ENCODE measurements at regions not wholly inside any gene's neighbourhood (a gene's known extent, or its start where the extent isn't known, plus 50 kb on each side); places are given as distances from the start of the nearest gene placed in this dataset.

DNA sequence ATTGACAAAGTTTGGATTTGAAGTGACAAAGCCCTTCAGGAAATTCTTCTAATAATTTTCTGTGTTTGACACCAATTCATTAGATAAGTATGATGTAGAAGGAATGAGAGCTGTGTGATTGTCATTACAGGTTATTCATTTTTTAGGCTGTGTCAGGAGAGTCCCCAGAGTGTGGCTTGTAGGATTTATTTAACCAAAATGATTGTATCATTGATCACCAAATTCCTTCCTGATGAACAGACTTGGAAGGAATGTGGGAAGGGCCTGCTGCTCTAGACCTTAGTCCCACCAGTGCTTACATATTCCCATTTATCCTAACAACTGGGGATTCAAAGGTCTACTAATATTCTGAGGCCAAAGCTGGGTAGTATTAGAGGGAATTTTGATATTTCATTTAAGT, 383.3 kb upstream of the KAZN start:
- TF ChIP-seq SMAD3 (CRISPR knock-in tag; IDR thresholded peaks at IDR 0.05; ENCODE audit: borderline replicate concordance) (no peak), KAT7 (CRISPR knock-in tag; IDR thresholded peaks at IDR 0.05; ENCODE audit: borderline replicate concordance) (no peak), ESRRA (CRISPR knock-in tag; IDR thresholded peaks at IDR 0.05; ENCODE audit: borderline replicate concordance) (no peak), CREB1 (CRISPR knock-in tag; IDR thresholded peaks at IDR 0.05) (no peak), FOXJ3 (CRISPR knock-in tag; IDR thresholded peaks at IDR 0.05; ENCODE audit: borderline replicate concordance) (no peak), NFYB (CRISPR knock-in tag; conservative IDR thresholded peaks at IDR 0.05; ENCODE audit: low read depth) (no peak)
- TF ChIP-seq, protein P1, sequence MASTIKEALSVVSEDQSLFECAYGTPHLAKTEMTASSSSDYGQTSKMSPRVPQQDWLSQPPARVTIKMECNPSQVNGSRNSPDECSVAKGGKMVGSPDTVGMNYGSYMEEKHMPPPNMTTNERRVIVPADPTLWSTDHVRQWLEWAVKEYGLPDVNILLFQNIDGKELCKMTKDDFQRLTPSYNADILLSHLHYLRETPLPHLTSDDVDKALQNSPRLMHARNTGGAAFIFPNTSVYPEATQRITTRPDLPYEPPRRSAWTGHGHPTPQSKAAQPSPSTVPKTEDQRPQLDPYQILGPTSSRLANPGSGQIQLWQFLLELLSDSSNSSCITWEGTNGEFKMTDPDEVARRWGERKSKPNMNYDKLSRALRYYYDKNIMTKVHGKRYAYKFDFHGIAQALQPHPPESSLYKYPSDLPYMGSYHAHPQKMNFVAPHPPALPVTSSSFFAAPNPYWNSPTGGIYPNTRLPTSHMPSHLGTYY (CRISPR knock-in tag; IDR thresholded peaks at IDR 0.05): no peak
- TF ChIP-seq, protein P2, sequence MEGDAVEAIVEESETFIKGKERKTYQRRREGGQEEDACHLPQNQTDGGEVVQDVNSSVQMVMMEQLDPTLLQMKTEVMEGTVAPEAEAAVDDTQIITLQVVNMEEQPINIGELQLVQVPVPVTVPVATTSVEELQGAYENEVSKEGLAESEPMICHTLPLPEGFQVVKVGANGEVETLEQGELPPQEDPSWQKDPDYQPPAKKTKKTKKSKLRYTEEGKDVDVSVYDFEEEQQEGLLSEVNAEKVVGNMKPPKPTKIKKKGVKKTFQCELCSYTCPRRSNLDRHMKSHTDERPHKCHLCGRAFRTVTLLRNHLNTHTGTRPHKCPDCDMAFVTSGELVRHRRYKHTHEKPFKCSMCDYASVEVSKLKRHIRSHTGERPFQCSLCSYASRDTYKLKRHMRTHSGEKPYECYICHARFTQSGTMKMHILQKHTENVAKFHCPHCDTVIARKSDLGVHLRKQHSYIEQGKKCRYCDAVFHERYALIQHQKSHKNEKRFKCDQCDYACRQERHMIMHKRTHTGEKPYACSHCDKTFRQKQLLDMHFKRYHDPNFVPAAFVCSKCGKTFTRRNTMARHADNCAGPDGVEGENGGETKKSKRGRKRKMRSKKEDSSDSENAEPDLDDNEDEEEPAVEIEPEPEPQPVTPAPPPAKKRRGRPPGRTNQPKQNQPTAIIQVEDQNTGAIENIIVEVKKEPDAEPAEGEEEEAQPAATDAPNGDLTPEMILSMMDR (IDR thresholded peaks at IDR 0.05): no peak
- TF ChIP-seq, protein P3, sequence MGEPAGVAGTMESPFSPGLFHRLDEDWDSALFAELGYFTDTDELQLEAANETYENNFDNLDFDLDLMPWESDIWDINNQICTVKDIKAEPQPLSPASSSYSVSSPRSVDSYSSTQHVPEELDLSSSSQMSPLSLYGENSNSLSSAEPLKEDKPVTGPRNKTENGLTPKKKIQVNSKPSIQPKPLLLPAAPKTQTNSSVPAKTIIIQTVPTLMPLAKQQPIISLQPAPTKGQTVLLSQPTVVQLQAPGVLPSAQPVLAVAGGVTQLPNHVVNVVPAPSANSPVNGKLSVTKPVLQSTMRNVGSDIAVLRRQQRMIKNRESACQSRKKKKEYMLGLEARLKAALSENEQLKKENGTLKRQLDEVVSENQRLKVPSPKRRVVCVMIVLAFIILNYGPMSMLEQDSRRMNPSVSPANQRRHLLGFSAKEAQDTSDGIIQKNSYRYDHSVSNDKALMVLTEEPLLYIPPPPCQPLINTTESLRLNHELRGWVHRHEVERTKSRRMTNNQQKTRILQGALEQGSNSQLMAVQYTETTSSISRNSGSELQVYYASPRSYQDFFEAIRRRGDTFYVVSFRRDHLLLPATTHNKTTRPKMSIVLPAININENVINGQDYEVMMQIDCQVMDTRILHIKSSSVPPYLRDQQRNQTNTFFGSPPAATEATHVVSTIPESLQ (CRISPR knock-in tag; IDR thresholded peaks at IDR 0.05): no peak
